Stomach (tissue), 4 donors: ENCODE measurements at regions not wholly inside any gene's neighbourhood (a gene's known extent, or its start where the extent isn't known, plus 50 kb on each side); places are given as distances from the start of the nearest gene placed in this dataset.

ENCODE experiments used
- EP300 ChIP-seq: sonication (generic); formaldehyde crosslinking; IDR thresholded peaks from one replicate; pipeline ENCODE4 v1.6.1; 2017; ENCODE audit warnings: antibody characterized with exemption
- POLR2AphosphoS5 ChIP-seq, 3 donors: sonication (generic); formaldehyde crosslinking; IDR thresholded peaks; one replicate each; pipeline ENCODE4 v1.6.1; 2016; ENCODE audit warnings: antibody characterized with exemption in 3 of 3
- TF ChIP-seq, protein P1 (sequence below), 7 experiments: fragments of 450-650 bp in 4 of 7; fragments of 200-600 bp in 3 of 7; sonication (generic) in 3 of 7; IDR thresholded peaks; one replicate each; pipeline ENCODE4 v1.5.1; 2016 to 2019; ENCODE audit warnings: antibody characterized with exemption in 7 of 7, control low read depth in 2 of 7, mild to moderate bottlenecking in 1 of 7

- TF ChIP-seq, protein P1, sequence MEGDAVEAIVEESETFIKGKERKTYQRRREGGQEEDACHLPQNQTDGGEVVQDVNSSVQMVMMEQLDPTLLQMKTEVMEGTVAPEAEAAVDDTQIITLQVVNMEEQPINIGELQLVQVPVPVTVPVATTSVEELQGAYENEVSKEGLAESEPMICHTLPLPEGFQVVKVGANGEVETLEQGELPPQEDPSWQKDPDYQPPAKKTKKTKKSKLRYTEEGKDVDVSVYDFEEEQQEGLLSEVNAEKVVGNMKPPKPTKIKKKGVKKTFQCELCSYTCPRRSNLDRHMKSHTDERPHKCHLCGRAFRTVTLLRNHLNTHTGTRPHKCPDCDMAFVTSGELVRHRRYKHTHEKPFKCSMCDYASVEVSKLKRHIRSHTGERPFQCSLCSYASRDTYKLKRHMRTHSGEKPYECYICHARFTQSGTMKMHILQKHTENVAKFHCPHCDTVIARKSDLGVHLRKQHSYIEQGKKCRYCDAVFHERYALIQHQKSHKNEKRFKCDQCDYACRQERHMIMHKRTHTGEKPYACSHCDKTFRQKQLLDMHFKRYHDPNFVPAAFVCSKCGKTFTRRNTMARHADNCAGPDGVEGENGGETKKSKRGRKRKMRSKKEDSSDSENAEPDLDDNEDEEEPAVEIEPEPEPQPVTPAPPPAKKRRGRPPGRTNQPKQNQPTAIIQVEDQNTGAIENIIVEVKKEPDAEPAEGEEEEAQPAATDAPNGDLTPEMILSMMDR (IDR thresholded peaks at IDR 0.05), result peak in 5 of 7 experiments; percentile 18 to 61 (median 44)
- TF ChIP-seq EP300 (no peak), POLR2AphosphoS5 (IDR thresholded peaks at IDR 0.05) (no peak)
These were observed 75.3 kb upstream of the BOC start for GRCh38 chr3:113136071-113136470.
